ENCODE measurements at regions not wholly inside any gene's neighbourhood (a gene's known extent, or its start where the extent isn't known, plus 50 kb on each side); places are given as distances from the start of the nearest gene placed in this dataset.
A peak's percentile ranks its signal among the peaks of the same experiment; 100 is the strongest.

GRCh38 chr20:52890130-52890529 lies 82.0 kb upstream of the TSHZ2 start:
- DNase-seq (ENCODE audit: low read depth) = no peak
- no peak for TF ChIP-seq CTCF (IDR thresholded peaks at IDR 0.05; ENCODE audit: low read length, missing control alignments)
- no peak overlapping the region for H3K4me3 ChIP-seq (replicated peaks; ENCODE audit: low read depth, low read length)

- DNase-seq (ENCODE audit: low read depth) = peak; percentile 24
- no peak for TF ChIP-seq CTCF (IDR thresholded peaks at IDR 0.05; ENCODE audit: low read length, missing control alignments)
- H3K4me3 ChIP-seq (replicated peaks; ENCODE audit: low read depth, low read length) = no peak overlapping the region
These were observed 82.9 kb upstream of the TSHZ2 start for GRCh38 chr20:52889225-52889624.

GRCh38 chr20:52888096-52888495 lies 84.1 kb upstream of the TSHZ2 start:
- DNase-seq (ENCODE audit: low read depth) = no peak
- no peak overlapping the region for H3K4me3 ChIP-seq (replicated peaks; ENCODE audit: low read depth, low read length)
- no peak for TF ChIP-seq CTCF (IDR thresholded peaks at IDR 0.05; ENCODE audit: low read length, missing control alignments)

- no peak for TF ChIP-seq CTCF (IDR thresholded peaks at IDR 0.05; ENCODE audit: low read length, missing control alignments)
- no peak for DNase-seq (ENCODE audit: low read depth)
- H3K4me3 ChIP-seq (replicated peaks; ENCODE audit: low read depth, low read length) = no peak overlapping the region
These were observed 91.2 kb upstream of the TSHZ2 start for GRCh38 chr20:52880997-52881396.

GRCh38 chr20:52880259-52880658 lies 91.9 kb upstream of the TSHZ2 start:
- TF ChIP-seq CTCF (IDR thresholded peaks at IDR 0.05; ENCODE audit: low read length, missing control alignments) = no peak
- no peak for DNase-seq (ENCODE audit: low read depth)
- H3K4me3 ChIP-seq (replicated peaks; ENCODE audit: low read depth, low read length) = no peak overlapping the region

GRCh38 chr20:52874241-52874640 lies 97.9 kb upstream of the TSHZ2 start:
- no peak overlapping the region for H3K4me3 ChIP-seq (replicated peaks; ENCODE audit: low read depth, low read length)
- no peak for TF ChIP-seq CTCF (IDR thresholded peaks at IDR 0.05; ENCODE audit: low read length, missing control alignments)
- no peak for DNase-seq (ENCODE audit: low read depth)

GRCh38 chr20:52869698-52870501 lies 102.3 kb upstream of the TSHZ2 start:
- no peak for DNase-seq (ENCODE audit: low read depth)
- no peak for TF ChIP-seq CTCF (IDR thresholded peaks at IDR 0.05; ENCODE audit: low read length, missing control alignments)
- H3K4me3 ChIP-seq (replicated peaks; ENCODE audit: low read depth, low read length) = no peak overlapping the region
